Endothelial cell of umbilical vein (primary cell): ENCODE measurements at regions not wholly inside any gene's neighbourhood (a gene's known extent, or its start where the extent isn't known, plus 50 kb on each side); places are given as distances from the start of the nearest gene placed in this dataset.
"Not testable (repeated sequence)": the region's sequence is repeated elsewhere in the genome, so short reads cannot be mapped to it uniquely, and the experiment has no call there.

ENCODE experiments used
- BruUV-seq: library from RNA; stranded (reverse); fragments of 400-500 nt; replicated peaks from 2 replicates; lab custom pipeline; 2021; lab: Mats Ljungman, UMichigan
- CTCF ChIA-PET: fragments of 300-600, 350-600 bp; sonication (Branson Sonifier 250); formaldehyde crosslinking; loops from one replicate; lab custom pipeline; 2021; ENCODE audit warnings: antibody characterized with exemption, inconsistent platforms; lab: Charles Lee
- POLR2A ChIA-PET: fragments of 300-600, 350-600 bp; sonication (Branson Sonifier 250); formaldehyde crosslinking; loops from one replicate; lab custom pipeline; 2021; ENCODE audit warnings: antibody characterized with exemption, inconsistent platforms; lab: Charles Lee
- DNase-seq: peaks from one replicate; pipeline ENCODE4 v3.0.0-alpha.2; 2011; ENCODE audit warnings: low read depth, low spot score
- FAIRE-seq: peaks from 2 replicates; lab custom pipeline; 2011; peaks lifted over from hg19 to GRCh38; lab: Jason Lieb, UNC
- H2AFZ ChIP-seq: 2 replicates; pipeline ENCODE4 v1.6.0; 2012; ENCODE audit warnings: low read depth, low read length, control low read depth, inconsistent platforms
- H3K27ac ChIP-seq: 2 replicates; pipeline ENCODE4 v1.5.1; 2011; ENCODE audit warnings: low read depth, mild to moderate bottlenecking, control low read depth, low read length, moderate library complexity; ENCODE audit not compliant: insufficient read depth
- H3K27me3 ChIP-seq, 2 experiments: 2 replicates each; pipeline versions ENCODE4 v1.6.0 to v1.6.1; 2011; ENCODE audit warnings: low read length in 2 of 2, mixed read lengths in 1 of 2; ENCODE audit not compliant: control insufficient read depth in 2 of 2, insufficient read depth in 2 of 2
- H3K36me3 ChIP-seq, 2 experiments: 2 replicates in 1 of 2; 3 replicates in 1 of 2; pipeline ENCODE4 v1.5.1; 2011; ENCODE audit warnings: low read length in 2 of 2, mild to moderate bottlenecking in 1 of 2, moderate library complexity in 1 of 2; ENCODE audit not compliant: control insufficient read depth in 2 of 2, insufficient read depth in 2 of 2; ENCODE audit errors: extremely low read depth in 1 of 2
- H3K4me1 ChIP-seq: 3 replicates; pipeline ENCODE4 v1.5.1; 2011; ENCODE audit warnings: mild to moderate bottlenecking, low read length; ENCODE audit not compliant: control insufficient read depth, insufficient read depth; ENCODE audit errors: extremely low read depth
- H3K4me2 ChIP-seq: 2 replicates; pipeline ENCODE4 v1.6.1; 2011; ENCODE audit warnings: low read length, control low read depth, mixed read lengths; ENCODE audit not compliant: insufficient read depth
- H3K4me3 ChIP-seq, 3 experiments: fragments of 200-600 bp in 1 of 3; sonication (generic), shearing (Covaris generic) in 1 of 3; replicated peaks in 1 of 3; 2 replicates each; pipeline ENCODE4 v1.5.1; 2011 to 2016; ENCODE audit warnings: control low read depth in 3 of 3, low read length in 3 of 3, mild to moderate bottlenecking in 2 of 3, inconsistent platforms in 1 of 3, low read depth in 1 of 3, moderate library complexity in 1 of 3; ENCODE audit not compliant: insufficient read depth in 1 of 3
- H3K79me2 ChIP-seq: 2 replicates; pipeline ENCODE4 v1.6.0; 2012; ENCODE audit warnings: low read length, inconsistent platforms; ENCODE audit not compliant: control insufficient read depth, insufficient read depth
- H3K9ac ChIP-seq: replicated peaks from 2 replicates; pipeline ENCODE3; 2011; ENCODE audit warnings: low read length, control low read depth; ENCODE audit not compliant: insufficient read depth; ENCODE audit errors: extremely low read depth
- H3K9me1 ChIP-seq: replicated peaks from 3 replicates; pipeline ENCODE4 v1.6.0; 2011; ENCODE audit warnings: mild to moderate bottlenecking, low read length; ENCODE audit not compliant: control insufficient read depth, insufficient read depth; ENCODE audit errors: extremely low read depth
- H3K9me3 ChIP-seq: replicated peaks from 2 replicates; pipeline ENCODE4 v1.5.1; 2012; ENCODE audit warnings: low read length, inconsistent platforms; ENCODE audit not compliant: control insufficient read depth, insufficient read depth
- H4K20me1 ChIP-seq: replicated peaks from 2 replicates; pipeline ENCODE3; 2011; ENCODE audit warnings: mild to moderate bottlenecking, low read length; ENCODE audit not compliant: control insufficient read depth, insufficient read depth; ENCODE audit errors: extremely low read depth
- EZH2 ChIP-seq: IDR thresholded peaks from 2 replicates; pipeline ENCODE4 v1.6.1; 2012; ENCODE audit warnings: borderline replicate concordance, low read depth, mild to moderate bottlenecking, moderate library complexity, low read length, inconsistent platforms; ENCODE audit not compliant: severe bottlenecking
- FOS ChIP-seq: IDR thresholded peaks from 2 replicates; pipeline ENCODE4 v1.6.1; 2011; ENCODE audit warnings: mild to moderate bottlenecking, low read length, moderate library complexity, borderline replicate concordance; ENCODE audit not compliant: insufficient read depth
- GATA2 ChIP-seq: IDR thresholded peaks from 2 replicates; pipeline ENCODE4 v1.7.0; 2011; ENCODE audit warnings: low read depth, mild to moderate bottlenecking, moderate library complexity, mixed read lengths, low read length; ENCODE audit not compliant: insufficient read length, insufficient read depth
- JUN ChIP-seq: IDR thresholded peaks from 2 replicates; pipeline ENCODE4 v1.6.1; 2011; ENCODE audit warnings: borderline replicate concordance, low read depth; ENCODE audit not compliant: insufficient read length, insufficient read depth
- MAX ChIP-seq: IDR thresholded peaks from 2 replicates; pipeline ENCODE4 v1.6.1; 2011; ENCODE audit not compliant: insufficient read depth, insufficient read length
- MYC ChIP-seq: IDR thresholded peaks from one replicate; pipeline ENCODE4 v1.6.1; 2011; ENCODE audit warnings: mild to moderate bottlenecking, low read depth, low read length
- POLR2A ChIP-seq: IDR thresholded peaks from 2 replicates; pipeline ENCODE4 v1.6.1; 2012; ENCODE audit warnings: low read depth, mild to moderate bottlenecking, control low read depth, low read length
- POLR2AphosphoS5 ChIP-seq: IDR thresholded peaks from 2 replicates; pipeline ENCODE4 v1.6.1; 2012; ENCODE audit warnings: low read depth, mild to moderate bottlenecking, control low read depth, low read length, moderate library complexity; ENCODE audit not compliant: insufficient read depth
- dilution Hi-C: fragments of 300-500 bp; cut with MboI; formaldehyde crosslinking; loops from one replicate; pipeline ENCODE4 v1.15.0; 2019; ENCODE audit warnings: low sequenced_read_pairs; ENCODE audit not compliant: extremely low pct_ligation_motif_present
- intact Hi-C: fragments of 100-400 bp; cut with micrococcal nuclease; formaldehyde crosslinking; loops from one replicate; pipeline ENCODE4 v1.10.0; 2022
- TF ChIP-seq, protein P1 (sequence below), 2 donors: IDR thresholded peaks; 1 replicate in 1 of 2; 2 replicates in 1 of 2; pipeline ENCODE4 v1.5.1; 2011; ENCODE audit warnings: low read length in 2 of 2, mild to moderate bottlenecking in 2 of 2, moderate library complexity in 2 of 2, control low read depth in 1 of 2, inconsistent platforms in 1 of 2, low read depth in 1 of 2; ENCODE audit not compliant: insufficient read depth in 1 of 2; ENCODE audit errors: extremely low read depth in 1 of 2

DNA sequence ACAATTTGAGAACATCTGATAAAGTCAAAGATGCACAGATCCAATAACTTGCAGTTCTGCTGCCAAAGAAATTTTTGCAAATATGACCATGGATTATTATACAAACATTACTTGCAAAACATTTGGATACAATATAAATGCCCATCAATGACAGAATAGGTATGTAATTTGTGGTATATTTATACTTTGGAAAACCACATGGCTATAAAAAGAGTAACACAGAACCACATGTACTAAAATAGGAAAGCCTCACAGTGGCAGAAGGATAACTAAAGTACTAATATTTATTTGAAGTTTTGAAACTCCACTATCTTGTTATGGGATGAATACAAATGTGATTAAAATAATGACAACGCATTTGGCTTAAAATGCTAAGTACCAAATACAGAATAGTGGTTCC lies 51.8 kb upstream of the DNAJC10 start:
- Histone ChIP-seq H3K9me3 (no peaks in the 10 kb centered on the region), H3K4me2 (no peak overlapping the region), H4K20me1 (no peaks in the 10 kb centered on the region), H3K79me2 (no peaks in the 10 kb centered on the region), H3K27ac (no peak overlapping the region), H3K4me1 (no peaks in the 10 kb centered on the region), H3K27me3 (no peaks in the 10 kb centered on the region), H3K9ac (no peak overlapping the region), H3K4me3 (no peak overlapping the region), H3K9me1 (no peaks in the 10 kb centered on the region), H2AFZ (no peak overlapping the region), H3K36me3 (no peaks in the 10 kb centered on the region)
- ChIA-PET CTCF (no interaction called here), POLR2A (no interaction called here)
- intact Hi-C loops = no loop called here
- FAIRE-seq (no peak), DNase-seq (no peak)
- BruUV-seq = no TSS peak
- TF ChIP-seq POLR2AphosphoS5 (no peak), GATA2 (no peak), MAX (no peak), FOS (no peak), POLR2A (no peak), EZH2 (no peak), MYC (no peak), JUN (no peak)
- TF ChIP-seq, protein P1, sequence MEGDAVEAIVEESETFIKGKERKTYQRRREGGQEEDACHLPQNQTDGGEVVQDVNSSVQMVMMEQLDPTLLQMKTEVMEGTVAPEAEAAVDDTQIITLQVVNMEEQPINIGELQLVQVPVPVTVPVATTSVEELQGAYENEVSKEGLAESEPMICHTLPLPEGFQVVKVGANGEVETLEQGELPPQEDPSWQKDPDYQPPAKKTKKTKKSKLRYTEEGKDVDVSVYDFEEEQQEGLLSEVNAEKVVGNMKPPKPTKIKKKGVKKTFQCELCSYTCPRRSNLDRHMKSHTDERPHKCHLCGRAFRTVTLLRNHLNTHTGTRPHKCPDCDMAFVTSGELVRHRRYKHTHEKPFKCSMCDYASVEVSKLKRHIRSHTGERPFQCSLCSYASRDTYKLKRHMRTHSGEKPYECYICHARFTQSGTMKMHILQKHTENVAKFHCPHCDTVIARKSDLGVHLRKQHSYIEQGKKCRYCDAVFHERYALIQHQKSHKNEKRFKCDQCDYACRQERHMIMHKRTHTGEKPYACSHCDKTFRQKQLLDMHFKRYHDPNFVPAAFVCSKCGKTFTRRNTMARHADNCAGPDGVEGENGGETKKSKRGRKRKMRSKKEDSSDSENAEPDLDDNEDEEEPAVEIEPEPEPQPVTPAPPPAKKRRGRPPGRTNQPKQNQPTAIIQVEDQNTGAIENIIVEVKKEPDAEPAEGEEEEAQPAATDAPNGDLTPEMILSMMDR (IDR thresholded peaks at IDR 0.05; ENCODE audit: extremely low read depth in 1 of 2, insufficient read depth in 1 of 2, low read depth in 1 of 2, low read length in 2 of 2) = no peak
- dilution Hi-C loops = no loop called here

GRCh38 chr2:182665500-182665899 lies 50.6 kb upstream of the DNAJC10 start:
- H2AFZ ChIP-seq, H3K27me3 ChIP-seq, H3K27ac ChIP-seq, H3K36me3 ChIP-seq, H3K4me2 ChIP-seq, H4K20me1 ChIP-seq, BruUV-seq, intact Hi-C loops, FAIRE-seq, H3K9ac ChIP-seq, H3K79me2 ChIP-seq, dilution Hi-C loops, H3K9me1 ChIP-seq, H3K4me3 ChIP-seq, H3K9me3 ChIP-seq, H3K4me1 ChIP-seq, POLR2A ChIA-PET, DNase-seq: not testable (repeated sequence)
- CTCF ChIA-PET = interaction anchor here (2.2 kb wide), 1 partner anchor 314 kb away, joined by 41 read pairs; no protein-coding TSS in a partner anchor
